H1 (cell line): ENCODE measurements at regions not wholly inside any gene's neighbourhood (a gene's known extent, or its start where the extent isn't known, plus 50 kb on each side); places are given as distances from the start of the nearest gene placed in this dataset.

Experiments
- CTCF ChIA-PET: fragments of 300-600 bp; sonication (Branson Sonifier 250); formaldehyde crosslinking; loops from one replicate; lab custom pipeline; 2021; ENCODE audit not compliant: partially characterized antibody; lab: Charles Lee
- POLR2A ChIA-PET: fragments of 300-600 bp; sonication (Branson Sonifier 250); formaldehyde crosslinking; loops from one replicate; lab custom pipeline; 2021; ENCODE audit warnings: inconsistent platforms; ENCODE audit not compliant: partially characterized antibody; lab: Charles Lee
- DNase-seq, 2 experiments: peaks; one replicate each; pipeline versions ENCODE4 v3.0.0 to v3.0.0-alpha.2; 2010 to 2022; ENCODE audit warnings: low spot score in 2 of 2, low read depth in 1 of 2, mixed read lengths in 1 of 2
- FAIRE-seq: peaks from 2 replicates; lab custom pipeline; 2011; peaks lifted over from hg19 to GRCh38; lab: Jason Lieb, UNC
- H2AFZ ChIP-seq: 2 replicates; pipeline ENCODE4 v1.8.1; 2012; ENCODE audit warnings: low read length, inconsistent platforms
- H2AK5ac ChIP-seq: 2 replicates; pipeline ENCODE4 v1.6.1; 2013; ENCODE audit warnings: low read depth, low read length
- H2BK120ac ChIP-seq: replicated peaks from 2 replicates; pipeline ENCODE3; 2013; ENCODE audit warnings: low read depth, low read length, inconsistent platforms
- H2BK12ac ChIP-seq: 2 replicates; pipeline ENCODE4 v1.6.1; 2013; ENCODE audit warnings: low read depth, low read length
- H2BK15ac ChIP-seq: 2 replicates; pipeline ENCODE4 v1.6.1; 2013; ENCODE audit warnings: low read length
- H2BK20ac ChIP-seq: 2 replicates; pipeline ENCODE4 v1.6.1; 2013; ENCODE audit warnings: low read length
- H2BK5ac ChIP-seq: 2 replicates; pipeline ENCODE4 v1.6.1; 2013; ENCODE audit warnings: low read depth, low read length
- H3K14ac ChIP-seq: 2 replicates; pipeline ENCODE4 v1.6.1; 2013; ENCODE audit warnings: inconsistent platforms; ENCODE audit not compliant: insufficient read length
- H3K18ac ChIP-seq: 2 replicates; pipeline ENCODE4 v1.6.1; 2013; ENCODE audit warnings: low read length; ENCODE audit errors: extremely low read depth
- H3K23ac ChIP-seq: 2 replicates; pipeline ENCODE4 v1.6.1; 2013; ENCODE audit warnings: inconsistent platforms; ENCODE audit not compliant: insufficient read length
- H3K23me2 ChIP-seq: 2 replicates; pipeline ENCODE4 v1.6.1; 2013; ENCODE audit warnings: low read depth, low read length
- H3K27ac ChIP-seq: 2 replicates; pipeline ENCODE4 v1.6.1; 2011; ENCODE audit warnings: low read depth, low read length, inconsistent platforms
- H3K27me3 ChIP-seq, 4 experiments: replicated peaks in 1 of 4; 1 replicate in 1 of 4; 2 replicates in 3 of 4; pipeline versions ENCODE4 v1.6.1 to v1.8.1; 2011 to 2013; ENCODE audit warnings: low read length in 3 of 4, mild to moderate bottlenecking in 3 of 4, inconsistent platforms in 2 of 4, mixed read lengths in 2 of 4, moderate library complexity in 1 of 4; ENCODE audit not compliant: control insufficient read depth in 3 of 4, insufficient read depth in 3 of 4; ENCODE audit errors: extremely low read depth in 1 of 4
- H3K36me3 ChIP-seq, 4 experiments: 2 replicates each; pipeline versions ENCODE4 v1.6.1 to v1.8.1; 2011 to 2013; ENCODE audit warnings: mild to moderate bottlenecking in 4 of 4, low read length in 3 of 4, moderate library complexity in 2 of 4, control low read depth in 1 of 4, inconsistent platforms in 1 of 4; ENCODE audit not compliant: insufficient read depth in 4 of 4, control insufficient read depth in 2 of 4
- H3K4ac ChIP-seq: replicated peaks from 2 replicates; pipeline ENCODE3; 2013; ENCODE audit warnings: low read length, low read depth, mixed read lengths, inconsistent platforms; ENCODE audit not compliant: insufficient read length
- H3K4me1 ChIP-seq, 4 experiments: replicated peaks in 1 of 4; 1 replicate in 1 of 4; 2 replicates in 3 of 4; pipeline versions ENCODE4 v1.6.1 to v1.8.1; 2011 to 2013; ENCODE audit warnings: low read length in 3 of 4, inconsistent platforms in 2 of 4, mixed read lengths in 1 of 4; ENCODE audit not compliant: insufficient read depth in 4 of 4, control insufficient read depth in 3 of 4
- H3K4me2 ChIP-seq, 2 experiments: 2 replicates each; pipeline versions ENCODE4 v1.6.1 to v1.8.1; 2011 to 2013; ENCODE audit warnings: low read depth in 2 of 2, low read length in 2 of 2, control low read depth in 1 of 2, inconsistent platforms in 1 of 2, mild to moderate bottlenecking in 1 of 2; ENCODE audit not compliant: insufficient read depth in 1 of 2
- H3K4me3 ChIP-seq, 4 experiments: fragments of 200-600, 300-600 bp in 1 of 4; sonication (generic), shearing (Covaris generic), sonication (Bioruptor Twin) in 1 of 4; 2 replicates each; pipeline versions ENCODE4 v1.5.1 to v1.8.1; 2011 to 2016; ENCODE audit warnings: low read length in 4 of 4, low read depth in 3 of 4, control low read depth in 2 of 4, inconsistent platforms in 2 of 4, mild to moderate bottlenecking in 2 of 4, mixed read lengths in 1 of 4, moderate library complexity in 1 of 4; ENCODE audit not compliant: insufficient read depth in 2 of 4; ENCODE audit errors: extremely low read depth in 1 of 4
- H3K56ac ChIP-seq: replicated peaks from 2 replicates; pipeline ENCODE3; 2013; ENCODE audit warnings: low read depth, mild to moderate bottlenecking, mixed read lengths, low read length, inconsistent platforms; ENCODE audit not compliant: insufficient read length
- H3K79me1 ChIP-seq: 2 replicates; pipeline ENCODE4 v1.6.1; 2013; ENCODE audit warnings: low read depth, low read length, control low read depth
- H3K79me2 ChIP-seq, 2 experiments: 2 replicates each; pipeline versions ENCODE4 v1.6.1 to v1.8.1; 2012 to 2013; ENCODE audit warnings: low read length in 2 of 2, mild to moderate bottlenecking in 2 of 2, inconsistent platforms in 1 of 2; ENCODE audit not compliant: insufficient read depth in 2 of 2, control insufficient read depth in 1 of 2
- H3K9ac ChIP-seq, 4 experiments: replicated peaks in 1 of 4; 1 replicate in 1 of 4; 2 replicates in 3 of 4; pipeline versions ENCODE4 v1.6.1 to v1.8.1; 2011 to 2013; ENCODE audit warnings: low read depth in 3 of 4, low read length in 3 of 4, control low read depth in 2 of 4, mild to moderate bottlenecking in 2 of 4, moderate library complexity in 2 of 4, inconsistent platforms in 1 of 4; ENCODE audit errors: extremely low read depth in 1 of 4
- H3K9me3 ChIP-seq, 2 experiments: 2 replicates each; pipeline versions ENCODE4 v1.6.1 to v1.8.1; 2012 to 2013; ENCODE audit warnings: mild to moderate bottlenecking in 2 of 2, moderate library complexity in 2 of 2, control low read depth in 1 of 2, inconsistent platforms in 1 of 2, low read depth in 1 of 2, low read length in 1 of 2, mixed read lengths in 1 of 2; ENCODE audit not compliant: insufficient read depth in 2 of 2
- H4K20me1 ChIP-seq, 2 experiments: replicated peaks in 1 of 2; 2 replicates each; pipeline versions ENCODE3 to v1.8.1; 2011 to 2013; ENCODE audit warnings: inconsistent platforms in 2 of 2, low read length in 2 of 2, mild to moderate bottlenecking in 1 of 2; ENCODE audit not compliant: insufficient read depth in 2 of 2, control insufficient read depth in 1 of 2
- H4K5ac ChIP-seq: 2 replicates; pipeline ENCODE4 v1.6.1; 2013; ENCODE audit warnings: low read length, low read depth, mixed read lengths, inconsistent platforms; ENCODE audit not compliant: insufficient read length
- H4K8ac ChIP-seq: 2 replicates; pipeline ENCODE4 v1.8.0; 2013; ENCODE audit warnings: mild to moderate bottlenecking, moderate library complexity, low read length, inconsistent platforms; ENCODE audit not compliant: insufficient read depth; ENCODE audit errors: extremely low read depth
- H4K91ac ChIP-seq: replicated peaks from 2 replicates; pipeline ENCODE3; 2013; ENCODE audit warnings: low read length, mixed read lengths, inconsistent platforms; ENCODE audit not compliant: insufficient read length
- CHD2 ChIP-seq: IDR thresholded peaks from 2 replicates; pipeline ENCODE4 v1.6.1; 2012; ENCODE audit warnings: low read length, improper control_type of control experiment
- CREB1 ChIP-seq: IDR thresholded peaks from 2 replicates; pipeline ENCODE4 v1.6.1; 2012; ENCODE audit warnings: inconsistent platforms
- GABPA ChIP-seq: IDR thresholded peaks from 2 replicates; pipeline ENCODE4 v1.6.1; 2011; ENCODE audit warnings: mild to moderate bottlenecking, low read length, moderate library complexity, borderline replicate concordance; ENCODE audit not compliant: insufficient read depth
- HDAC6 ChIP-seq: IDR thresholded peaks from one replicate; pipeline ENCODE4 v1.7.1; 2012; ENCODE audit warnings: low read depth, mild to moderate bottlenecking, inconsistent platforms, low read length, moderate library complexity
- TCF12 ChIP-seq: IDR thresholded peaks from 2 replicates; pipeline ENCODE4 v1.6.1; 2011; ENCODE audit warnings: low read depth, mild to moderate bottlenecking, low read length
- ZNF274 ChIP-seq: IDR thresholded peaks from 2 replicates; pipeline ENCODE4 v1.7.0; 2012; ENCODE audit warnings: low read length, borderline replicate concordance; ENCODE audit errors: extremely low read depth
- WGBS, 2 experiments: shearing (Covaris generic) in 1 of 2; methylation state at CpG; one replicate each; pipeline versions ENCODE4 v1.1.6 to v1.1.7; 2013 to 2015; ENCODE audit warnings: low lambda C conversion rate in 2 of 2, mixed read lengths in 2 of 2, inconsistent platforms in 1 of 2, low coverage in 1 of 2, missing lambda C conversion rate in 1 of 2; ENCODE audit not compliant: insufficient replicate concordance in 2 of 2, insufficient coverage in 1 of 2, insufficient read length in 1 of 2; ENCODE audit errors: extremely low coverage in 1 of 2, missing lambda C conversion rate in 1 of 2; 5-methylcytosine and 5-hydroxymethylcytosine counted together

GRCh38 chr3:46132565-46132964, 75.5 kb downstream of the CCR1 start:
- Histone ChIP-seq H4K5ac (no peak overlapping the region), H3K56ac (no peak overlapping the region), H3K14ac (no peak overlapping the region), H4K91ac (no peak overlapping the region), H3K23ac (no peak overlapping the region), H3K27ac (no peak overlapping the region), H3K18ac (no peak overlapping the region), H3K27me3 (no peaks in the 10 kb centered on the region), H3K9me3 (no peaks in the 10 kb centered on the region), H2BK20ac (no peak overlapping the region), H2BK120ac (no peak overlapping the region), H3K79me2 (no peaks in the 10 kb centered on the region), H4K8ac (no peak overlapping the region), H3K4me2 (no peak overlapping the region), H3K4me1 (no peaks in the 10 kb centered on the region), H2BK12ac (no peak overlapping the region), H4K20me1 (no peaks in the 10 kb centered on the region), H3K79me1 (no peaks in the 10 kb centered on the region), H3K36me3 (no peaks in the 10 kb centered on the region), H2AFZ (no peak overlapping the region), H3K9ac (no peak overlapping the region), H3K4ac (no peak overlapping the region), H2AK5ac (no peak overlapping the region), H2BK15ac (no peak overlapping the region), H3K23me2 (peaks cover 1% of the 10 kb centered on the region; the same call in 1 of the 2 replicates), H3K4me3 (no peak overlapping the region), H2BK5ac (no peak overlapping the region)
- FAIRE-seq: no peak
- WGBS, 2 experiments: 94% methylated on average over 4 of the region's 4 CpGs; no CpG with 5 or more reads in 1 of the 2 experiments
- CTCF ChIA-PET: interaction anchor here (0.9 to 1.7 kb wide), 3 partner anchors 30 to 277 kb away, joined by 3 to 6 read pairs (median 4); partner anchors contain the start of gene CCR1
- POLR2A ChIA-PET: no interaction called here
- TF ChIP-seq CREB1 (no peak), HDAC6 (no peak), ZNF274 (no peak), CHD2 (no peak), GABPA (no peak), TCF12 (no peak)
- no peak for DNase-seq
